GM13976 (cell line): ENCODE measurements at regions not wholly inside any gene's neighbourhood (a gene's known extent, or its start where the extent isn't known, plus 50 kb on each side); places are given as distances from the start of the nearest gene placed in this dataset.

Source experiments
- DNase-seq: peaks from one replicate; pipeline ENCODE4 v3.0.0; 2012; ENCODE audit warnings: low spot score
- CTCF ChIP-seq: IDR thresholded peaks from 2 replicates; pipeline ENCODE4 v1.5.1; 2012; ENCODE audit warnings: borderline replicate concordance, mild to moderate bottlenecking; ENCODE audit not compliant: insufficient read depth; ENCODE audit errors: extremely low read depth, missing control alignments, control extremely low read depth
- in situ Hi-C: fragments of 300-500 bp; cut with MboI; formaldehyde crosslinking; loops from one replicate; pipeline ENCODE4 v1.12.0; 2022; ENCODE audit warnings: low sequenced_read_pairs, mixed read lengths, inconsistent platforms; ENCODE audit not compliant: unreplicated experiment

DNA sequence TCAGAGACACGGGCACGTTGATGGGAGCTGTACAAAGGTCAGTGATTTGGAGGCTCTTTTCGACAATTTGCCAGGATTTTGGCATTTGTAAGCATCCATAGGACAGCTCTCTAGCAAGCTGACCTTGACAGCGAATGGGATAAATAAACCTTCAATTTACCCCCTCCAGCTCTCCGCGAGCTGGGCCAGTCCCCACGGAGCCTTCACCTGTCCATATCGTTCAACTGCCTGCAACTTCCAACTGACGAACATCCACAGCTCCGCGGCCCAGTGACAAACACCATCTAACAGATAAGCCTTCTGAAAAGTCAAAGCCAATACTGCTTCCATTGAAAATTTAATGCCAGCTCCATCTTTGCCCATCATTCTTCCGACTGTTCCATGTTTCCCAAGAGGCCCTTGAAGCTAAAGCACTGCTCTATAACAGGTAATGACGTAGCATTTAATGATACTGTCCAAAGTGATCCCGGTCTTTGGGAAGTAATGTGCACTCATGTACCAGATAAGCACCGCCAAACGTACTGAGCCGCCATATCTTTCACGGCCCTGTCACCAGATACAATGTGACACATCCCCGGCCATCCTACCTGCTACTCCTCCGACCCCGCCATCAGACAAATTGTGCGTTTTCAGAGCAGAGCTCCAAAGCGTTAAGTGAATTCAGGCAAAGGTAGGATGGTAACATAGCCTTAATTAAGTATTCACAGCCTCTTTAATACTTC lies 365.3 kb upstream of the ZNF507 start:
- TF ChIP-seq CTCF: no peak
- in situ Hi-C loops: no loop called here
- no peak for DNase-seq

GRCh38 chr19:31980796-31981195 lies 364.6 kb upstream of the ZNF507 start:
- DNase-seq: no peak
- in situ Hi-C loops: no loop called here

DNA sequence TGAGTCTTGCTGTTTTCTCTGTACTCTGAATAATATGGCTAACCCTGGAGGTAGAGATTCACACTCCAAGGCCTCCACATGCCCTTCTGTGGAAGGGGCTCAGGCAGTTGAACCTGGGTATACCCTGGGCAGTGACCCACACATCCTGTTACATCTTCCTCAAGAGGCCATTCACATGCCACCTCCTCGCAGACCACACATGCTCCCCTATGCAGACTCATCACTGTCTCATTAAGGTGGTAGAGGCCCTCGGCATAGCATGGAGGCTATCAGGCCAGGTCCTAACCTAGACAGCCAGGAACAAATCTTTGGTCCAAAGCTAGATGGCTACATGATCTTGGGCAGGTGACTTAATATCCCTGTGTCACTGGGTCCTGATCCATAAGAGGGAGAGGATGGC lies 363.9 kb upstream of the ZNF507 start:
- in situ Hi-C loops: no loop called here
- DNase-seq: no peak
- no peak for TF ChIP-seq CTCF

More at GRCh38 chr19:31980796-31981195, 364.6 kb upstream of the ZNF507 start:
- no peak for TF ChIP-seq CTCF

DNA sequence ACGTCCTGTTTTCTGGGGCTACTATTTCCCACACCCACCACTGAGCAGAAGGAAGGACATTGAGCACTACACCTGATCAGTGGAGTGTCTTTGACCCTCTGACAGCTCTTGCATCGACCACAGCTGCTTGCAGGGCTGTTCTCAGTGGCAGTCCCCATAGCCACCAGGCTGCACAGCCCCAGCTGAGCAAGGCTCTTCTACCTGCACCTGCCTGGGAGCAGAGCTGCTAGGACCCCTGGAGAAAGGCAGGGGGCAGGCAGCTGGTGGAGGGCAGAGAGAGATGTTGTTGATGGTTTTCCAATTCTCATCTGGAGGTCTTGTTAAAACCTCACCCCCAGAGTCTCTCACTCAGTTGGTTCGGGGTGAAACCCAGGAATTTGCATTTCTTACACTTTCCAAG lies 361.8 kb upstream of the ZNF507 start:
- in situ Hi-C loops: no loop called here
- no peak for TF ChIP-seq CTCF

DNA sequence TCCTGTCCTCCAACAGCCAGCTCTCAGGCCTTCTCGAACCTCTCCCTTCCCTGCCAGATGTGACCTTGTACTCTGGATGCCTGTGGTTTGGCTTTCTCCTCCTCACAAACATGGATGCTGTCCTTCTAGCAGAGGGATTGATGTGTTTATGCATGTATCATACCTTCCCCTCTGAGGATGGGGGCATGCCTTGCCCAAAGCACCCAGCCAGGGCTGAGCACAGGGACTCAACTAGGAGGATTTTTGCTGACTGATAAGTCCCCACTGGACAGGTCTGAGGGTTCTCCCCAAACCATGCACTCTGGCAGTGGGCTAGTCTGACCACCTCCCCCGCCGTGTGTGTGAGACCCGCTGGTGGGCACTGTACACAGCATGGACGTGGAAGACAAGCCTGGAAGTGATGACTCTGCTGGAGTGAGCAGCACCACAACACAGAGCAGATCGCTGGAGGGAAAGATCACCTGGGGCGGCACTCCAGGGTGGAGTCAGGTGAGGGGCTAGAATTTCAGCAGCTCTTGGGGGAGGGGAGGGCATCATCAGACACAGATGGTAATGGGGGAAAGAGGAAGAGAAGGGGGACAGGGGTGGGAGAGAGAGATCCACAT lies 360.3 kb upstream of the ZNF507 start:
- in situ Hi-C loops: no loop called here
- no peak for TF ChIP-seq CTCF
- no peak for DNase-seq

More for the DNA sequence above, 361.8 kb upstream of the ZNF507 start:
- DNase-seq: no peak

DNA sequence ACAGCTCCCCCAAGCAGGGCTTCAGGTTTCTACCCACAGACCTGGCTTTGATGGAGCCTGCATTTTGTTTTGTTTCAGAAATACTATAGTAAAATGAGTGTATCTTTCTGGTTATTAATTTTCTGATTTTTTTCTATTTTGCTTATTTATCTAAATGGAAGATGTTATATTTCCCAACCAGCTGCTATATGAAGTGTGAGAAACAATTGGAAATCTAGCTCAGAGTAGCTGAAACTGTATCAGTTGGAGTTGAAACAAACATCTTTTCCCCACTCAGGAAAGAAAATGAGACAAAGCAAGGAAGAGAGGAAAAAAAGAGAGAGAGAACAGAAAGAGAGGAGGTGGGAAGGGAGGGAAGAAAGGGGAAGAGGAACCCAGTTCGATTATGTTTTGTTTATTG lies 358.5 kb upstream of the ZNF507 start:
- DNase-seq: no peak
- no peak for TF ChIP-seq CTCF
- in situ Hi-C loops: no loop called here
